ENCODE measurements at regions not wholly inside any gene's neighbourhood (a gene's known extent, or its start where the extent isn't known, plus 50 kb on each side); places are given as distances from the start of the nearest gene placed in this dataset.

DNA sequence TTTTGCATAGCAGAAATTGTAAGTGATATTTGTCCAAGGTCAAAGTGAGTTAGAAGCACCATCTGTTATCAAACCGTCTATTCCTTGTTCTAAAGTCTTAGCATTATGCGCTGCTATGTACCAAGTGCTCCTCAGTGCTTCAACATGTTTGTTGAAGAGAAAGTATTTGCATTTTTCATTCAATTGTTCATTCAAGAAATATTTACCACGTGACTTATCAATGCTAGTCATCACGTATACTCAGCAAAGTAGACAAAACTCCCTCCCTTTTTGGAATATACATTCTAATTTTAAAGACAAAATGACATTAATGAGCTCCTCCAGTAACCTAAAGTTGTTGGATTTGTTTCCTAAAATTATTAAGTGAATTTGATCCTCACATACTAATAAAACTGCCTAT, 388.0 kb upstream of the CDH8 start:
- TF ChIP-seq, protein P1, sequence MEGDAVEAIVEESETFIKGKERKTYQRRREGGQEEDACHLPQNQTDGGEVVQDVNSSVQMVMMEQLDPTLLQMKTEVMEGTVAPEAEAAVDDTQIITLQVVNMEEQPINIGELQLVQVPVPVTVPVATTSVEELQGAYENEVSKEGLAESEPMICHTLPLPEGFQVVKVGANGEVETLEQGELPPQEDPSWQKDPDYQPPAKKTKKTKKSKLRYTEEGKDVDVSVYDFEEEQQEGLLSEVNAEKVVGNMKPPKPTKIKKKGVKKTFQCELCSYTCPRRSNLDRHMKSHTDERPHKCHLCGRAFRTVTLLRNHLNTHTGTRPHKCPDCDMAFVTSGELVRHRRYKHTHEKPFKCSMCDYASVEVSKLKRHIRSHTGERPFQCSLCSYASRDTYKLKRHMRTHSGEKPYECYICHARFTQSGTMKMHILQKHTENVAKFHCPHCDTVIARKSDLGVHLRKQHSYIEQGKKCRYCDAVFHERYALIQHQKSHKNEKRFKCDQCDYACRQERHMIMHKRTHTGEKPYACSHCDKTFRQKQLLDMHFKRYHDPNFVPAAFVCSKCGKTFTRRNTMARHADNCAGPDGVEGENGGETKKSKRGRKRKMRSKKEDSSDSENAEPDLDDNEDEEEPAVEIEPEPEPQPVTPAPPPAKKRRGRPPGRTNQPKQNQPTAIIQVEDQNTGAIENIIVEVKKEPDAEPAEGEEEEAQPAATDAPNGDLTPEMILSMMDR (IDR thresholded peaks at IDR 0.05): no peak
- no peak for TF ChIP-seq POLR2A (IDR thresholded peaks at IDR 0.05)

All from uterus (tissue), 2 donors.